Bronchial epithelial cell (primary cell): ENCODE measurements at regions not wholly inside any gene's neighbourhood (a gene's known extent, or its start where the extent isn't known, plus 50 kb on each side); places are given as distances from the start of the nearest gene placed in this dataset.

Experiments
- DNase-seq: peaks from one replicate; pipeline ENCODE4 v3.0.0-alpha.2; 2010; ENCODE audit warnings: low read depth
- FAIRE-seq: peaks from 2 replicates; lab custom pipeline; 2011; peaks lifted over from hg19 to GRCh38; lab: Jason Lieb, UNC
- H3K27me3 ChIP-seq: 2 replicates; pipeline ENCODE4 v1.5.1; 2011; ENCODE audit warnings: low read length; ENCODE audit not compliant: control insufficient read depth, insufficient read depth
- H3K36me3 ChIP-seq: 2 replicates; pipeline ENCODE4 v1.5.1; 2011; ENCODE audit warnings: low read length; ENCODE audit not compliant: control insufficient read depth, insufficient read depth
- H3K4me3 ChIP-seq: 2 replicates; pipeline ENCODE4 v1.5.1; 2011; ENCODE audit warnings: mild to moderate bottlenecking, low read depth, low read length, control low read depth
- CTCF ChIP-seq: IDR thresholded peaks from 2 replicates; pipeline ENCODE4 v1.5.1; 2011; ENCODE audit warnings: mild to moderate bottlenecking, moderate library complexity, low read length, control low read depth, inconsistent platforms; ENCODE audit not compliant: insufficient read depth, severe bottlenecking

- TF ChIP-seq CTCF = no peak
- FAIRE-seq (no peak), DNase-seq (no peak)
- no peaks in the 10 kb centered on the region for H3K36me3 ChIP-seq
- no peaks in the 10 kb centered on the region for H3K27me3 ChIP-seq
- no peak overlapping the region for H3K4me3 ChIP-seq
Measured at GRCh38 chr1:29712801-29713200, 476.5 kb downstream of the PTPRU start.

DNA sequence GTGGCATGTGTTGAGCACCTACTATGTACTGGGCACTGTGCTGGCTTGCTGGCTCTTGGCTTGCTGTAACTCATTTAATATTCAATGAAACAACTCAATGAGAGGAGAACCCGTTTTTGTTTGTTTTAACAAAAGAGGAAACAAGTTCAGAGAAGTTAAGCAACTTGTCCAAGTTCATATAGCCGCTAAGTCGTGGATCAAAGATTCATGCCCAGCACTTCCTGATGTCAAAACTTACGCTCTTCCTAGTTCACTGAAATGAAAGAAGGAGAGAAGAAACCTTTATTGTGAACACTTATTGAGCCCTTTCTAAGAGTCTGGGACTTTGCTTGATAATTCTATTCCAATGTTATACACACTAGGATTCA, 475.9 kb downstream of the PTPRU start:
- no peaks in the 10 kb centered on the region for H3K27me3 ChIP-seq
- H3K4me3 ChIP-seq = no peak overlapping the region
- DNase-seq (no peak), FAIRE-seq (no peak)
- no peaks in the 10 kb centered on the region for H3K36me3 ChIP-seq
- TF ChIP-seq CTCF = no peak

- peak; percentile 36 for FAIRE-seq
- H3K36me3 ChIP-seq = no peaks in the 10 kb centered on the region
- TF ChIP-seq CTCF = no peak
- no peak overlapping the region for H3K4me3 ChIP-seq
- no peaks in the 10 kb centered on the region for H3K27me3 ChIP-seq
- peak; percentile 61 for DNase-seq
Measured at GRCh38 chr1:29711582-29712283, 475.4 kb downstream of the PTPRU start.

- H3K4me3 ChIP-seq = no peak overlapping the region
- no peaks in the 10 kb centered on the region for H3K27me3 ChIP-seq
- H3K36me3 ChIP-seq = no peaks in the 10 kb centered on the region
- peak; percentile 100 for FAIRE-seq
- DNase-seq = peak; percentile 100
- peak; percentile 6 for TF ChIP-seq CTCF
Measured at GRCh38 chr1:29709704-29710280, 473.5 kb downstream of the PTPRU start.

- DNase-seq (peak; percentile 30), FAIRE-seq (no peak)
- no peak for TF ChIP-seq CTCF
- H3K27me3 ChIP-seq = no peaks in the 10 kb centered on the region
- no peak overlapping the region for H3K4me3 ChIP-seq
- no peaks in the 10 kb centered on the region for H3K36me3 ChIP-seq
Measured at GRCh38 chr1:29708796-29709703, 472.7 kb downstream of the PTPRU start.
